ENCODE measurements at regions not wholly inside any gene's neighbourhood (a gene's known extent, or its start where the extent isn't known, plus 50 kb on each side); places are given as distances from the start of the nearest gene placed in this dataset.
"Not testable (repeated sequence)": the region's sequence is repeated elsewhere in the genome, so short reads cannot be mapped to it uniquely, and the experiment has no call there.

GRCh38 chr4:147160908-147161513 lies 215.3 kb upstream of the TTC29 start:
- no peak for DNase-seq (ENCODE audit: low read depth)

GRCh38 chr4:147163311-147163710 lies 217.6 kb upstream of the TTC29 start:
- DNase-seq (ENCODE audit: low read depth) = no peak

DNA sequence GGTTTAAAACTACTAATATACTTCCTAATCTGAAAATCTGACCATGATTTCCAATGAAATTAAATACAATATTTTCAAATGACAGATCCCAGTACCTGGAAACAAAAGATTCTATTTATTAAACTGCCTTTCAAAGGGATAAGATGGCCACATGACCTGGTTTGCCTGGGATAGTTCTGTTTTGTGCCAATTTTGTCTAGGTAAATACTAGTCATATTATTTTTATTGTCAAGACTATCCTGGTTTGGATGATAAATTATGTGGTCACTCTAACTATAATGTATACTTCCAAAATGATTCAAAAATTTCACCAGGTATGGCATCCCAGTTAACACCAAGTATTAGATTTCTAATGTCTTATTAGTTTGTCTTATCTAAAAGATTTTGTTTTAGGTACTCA lies 222.5 kb upstream of the TTC29 start:
- DNase-seq (ENCODE audit: low read depth) = not testable (repeated sequence)

- no peak for DNase-seq (ENCODE audit: low read depth)
Measured at GRCh38 chr4:147173322-147173721, 227.7 kb upstream of the TTC29 start.

- DNase-seq (ENCODE audit: low read depth) = no peak
Measured at GRCh38 chr4:147173797-147174432, 228.3 kb upstream of the TTC29 start.

- DNase-seq (ENCODE audit: low read depth) = no peak
Measured at GRCh38 chr4:147174591-147174990, 228.9 kb upstream of the TTC29 start.

- DNase-seq (ENCODE audit: low read depth) = no peak
Measured at GRCh38 chr4:147175460-147176025, 229.9 kb upstream of the TTC29 start.

GRCh38 chr4:147182041-147182440 lies 236.4 kb upstream of the TTC29 start:
- DNase-seq (ENCODE audit: low read depth) = no peak

GRCh38 chr4:147192679-147193078 lies 247.0 kb upstream of the TTC29 start:
- DNase-seq (ENCODE audit: low read depth) = no peak

- no peak for DNase-seq (ENCODE audit: low read depth)
Measured at GRCh38 chr4:147194114-147194513, 248.4 kb upstream of the TTC29 start.

DNA sequence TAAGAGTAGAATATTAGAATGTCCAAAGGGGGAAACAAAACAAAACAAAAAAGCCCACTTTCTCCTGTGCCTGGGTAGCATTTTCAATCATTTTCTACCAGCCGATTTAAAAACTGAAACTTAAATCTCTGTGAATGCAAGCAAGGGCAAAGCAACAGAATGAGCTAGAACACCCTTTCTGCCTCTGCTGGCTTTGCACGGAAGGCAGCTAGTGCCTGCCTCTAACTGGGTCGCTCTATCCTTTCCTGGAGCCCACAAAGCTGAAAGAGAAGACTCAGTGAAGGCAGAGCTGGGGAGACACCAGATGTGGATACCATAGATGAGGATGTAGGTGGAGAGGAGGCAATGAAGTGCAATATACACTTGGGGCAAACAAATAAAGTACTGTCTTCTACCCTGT lies 248.9 kb upstream of the TTC29 start:
- no peak for DNase-seq (ENCODE audit: low read depth)

DNA sequence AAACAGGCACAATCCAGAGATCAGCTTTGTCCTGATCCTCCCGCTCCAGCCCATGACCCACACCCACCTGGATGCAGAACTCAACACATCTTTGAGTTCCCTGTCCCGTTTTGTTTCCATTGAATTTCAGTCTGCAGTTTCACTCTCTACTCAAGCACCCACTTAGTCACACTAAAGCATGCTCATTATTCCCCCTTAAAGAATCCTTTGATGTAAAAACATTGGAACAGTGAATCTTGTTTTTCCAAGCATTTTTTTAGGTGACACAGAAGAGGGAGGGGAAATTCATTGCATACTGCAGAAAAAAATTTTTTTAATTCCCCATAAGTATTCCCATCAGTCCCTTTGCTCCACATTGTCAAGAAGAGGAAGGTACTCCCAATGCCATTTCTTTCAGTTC lies 249.7 kb upstream of the TTC29 start:
- no peak for DNase-seq (ENCODE audit: low read depth)

GRCh38 chr4:147198411-147199051 lies 252.9 kb upstream of the TTC29 start:
- DNase-seq (ENCODE audit: low read depth) = no peak

- DNase-seq (ENCODE audit: low read depth) = no peak
Measured at GRCh38 chr4:147201016-147201415, 255.4 kb upstream of the TTC29 start.

DNA sequence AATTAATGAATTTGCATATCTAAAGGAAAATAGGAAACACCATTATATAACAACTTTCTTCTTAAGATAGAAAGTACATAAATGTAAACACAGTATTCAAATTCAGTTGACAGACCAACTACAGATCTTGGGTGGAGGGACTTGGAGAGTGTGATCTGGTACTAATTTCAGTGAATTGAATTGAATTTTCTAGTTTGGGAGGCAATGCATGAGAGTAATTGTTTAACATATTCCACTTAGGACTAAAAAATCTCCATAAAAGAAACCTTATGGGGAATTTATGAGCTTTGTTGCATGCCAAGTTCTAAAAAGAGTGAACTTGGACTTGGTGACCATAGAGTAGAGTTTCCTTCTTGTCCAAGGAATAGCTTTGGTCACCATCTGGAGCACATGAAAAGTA lies 261.1 kb upstream of the TTC29 start:
- no peak for DNase-seq (ENCODE audit: low read depth)

DNA sequence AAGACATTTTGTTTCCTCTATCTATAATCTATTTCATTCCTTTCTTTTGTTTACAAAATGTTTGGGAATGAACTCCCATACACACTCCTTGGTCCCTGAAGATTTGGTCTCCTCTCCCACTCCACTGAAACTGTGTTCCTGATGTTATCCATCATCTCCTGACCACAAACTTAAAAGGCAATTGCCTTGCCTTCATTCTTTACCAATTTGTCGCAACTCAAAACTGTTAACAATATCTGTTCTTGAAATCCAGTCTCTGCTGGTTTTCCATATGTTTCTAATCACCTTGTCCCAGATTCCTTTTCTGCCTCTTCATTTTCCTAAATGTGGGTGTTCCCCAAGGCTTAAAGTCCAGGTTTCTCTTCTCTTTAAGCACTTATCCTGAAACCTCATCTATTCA lies 262.2 kb upstream of the TTC29 start:
- no peak for DNase-seq (ENCODE audit: low read depth)

DNA sequence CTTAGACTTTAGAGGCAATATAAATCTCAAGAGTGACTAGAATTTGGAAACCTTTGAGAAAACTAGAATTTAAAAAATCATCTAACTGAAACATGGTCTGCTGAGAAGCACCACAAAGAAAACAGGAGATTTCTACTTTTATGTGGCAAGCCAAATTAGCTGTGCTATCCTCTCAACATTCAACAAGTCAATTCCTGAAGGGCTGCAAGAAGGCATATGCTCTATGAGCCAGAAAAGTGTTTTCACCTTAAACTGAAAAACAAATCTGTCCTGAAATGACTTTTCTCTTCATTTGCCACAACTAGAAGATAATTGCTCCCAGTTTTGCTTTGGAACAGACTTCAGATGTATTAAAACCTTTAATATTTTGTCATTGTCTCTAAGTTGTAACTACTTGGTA lies 263.2 kb upstream of the EDNRA start:
- DNase-seq (ENCODE audit: low read depth) = no peak

- DNase-seq (ENCODE audit: low read depth) = no peak
Measured at GRCh38 chr4:147219145-147219544, 261.8 kb upstream of the EDNRA start.

DNA sequence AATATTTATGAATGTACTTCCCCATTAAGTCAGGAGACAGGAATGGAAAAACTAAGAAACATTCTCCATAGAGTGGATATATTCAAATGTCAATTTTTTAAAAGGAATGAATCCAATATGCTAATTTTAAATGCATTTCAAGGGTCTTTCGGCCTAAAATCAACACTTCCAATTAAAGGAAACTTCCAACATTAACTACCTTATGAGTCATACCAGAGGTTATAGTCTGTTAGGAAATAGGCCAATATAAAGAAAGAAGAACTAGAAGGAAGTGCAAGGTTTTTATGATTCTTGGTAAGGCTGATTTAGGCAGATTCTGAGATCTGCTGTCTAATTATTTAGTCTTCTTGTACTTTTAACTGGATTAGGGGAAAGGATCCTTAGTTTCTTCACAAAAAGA lies 260.1 kb upstream of the EDNRA start:
- no peak for DNase-seq (ENCODE audit: low read depth)

GRCh38 chr4:147222906-147223305 lies 258.0 kb upstream of the EDNRA start:
- DNase-seq (ENCODE audit: low read depth) = no peak

DNA sequence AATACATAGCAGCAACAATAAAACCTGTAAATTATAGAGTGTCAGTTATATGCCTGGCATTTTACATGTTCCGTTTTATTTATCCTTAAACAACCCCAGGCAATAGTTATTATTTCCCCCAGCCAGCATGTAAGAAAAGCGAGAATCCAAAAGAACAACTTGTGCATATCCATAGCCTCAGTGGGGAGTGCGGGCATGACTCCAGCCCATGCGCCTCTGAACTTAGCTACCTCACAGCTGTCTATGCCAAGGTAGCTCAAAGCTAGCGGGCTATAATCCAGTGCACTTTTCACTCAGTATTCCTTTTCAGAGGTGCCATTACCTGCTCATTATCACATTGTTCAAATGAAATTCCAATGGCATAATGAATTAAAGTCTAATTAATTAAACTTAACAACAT lies 257.3 kb upstream of the EDNRA start:
- no peak for DNase-seq (ENCODE audit: low read depth)

GRCh38 chr4:147236806-147237205 lies 244.1 kb upstream of the EDNRA start:
- no peak for DNase-seq (ENCODE audit: low read depth)

DNA sequence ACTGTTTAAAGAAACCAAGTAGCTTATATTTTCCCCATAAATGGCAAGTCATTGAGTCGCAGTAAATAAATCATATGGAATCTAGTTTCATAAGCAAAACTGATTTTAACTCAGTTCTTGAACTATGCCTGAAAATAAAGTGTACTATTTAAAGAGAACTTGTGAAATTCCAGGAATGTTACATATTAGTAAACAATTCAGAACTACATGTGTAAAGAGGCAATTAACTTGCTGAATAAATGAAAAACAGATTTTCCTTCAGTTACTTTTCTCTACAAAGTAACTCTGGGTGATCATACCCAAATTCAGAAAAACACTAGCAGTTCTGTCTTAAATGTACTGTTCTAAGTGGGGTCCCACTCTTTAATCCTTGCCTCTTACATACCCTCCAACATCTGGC lies 236.1 kb upstream of the EDNRA start:
- DNase-seq (ENCODE audit: low read depth) = no peak
